GM21360 (cell line): ENCODE measurements at regions not wholly inside any gene's neighbourhood (a gene's known extent, or its start where the extent isn't known, plus 50 kb on each side); places are given as distances from the start of the nearest gene placed in this dataset.
"Not testable (repeated sequence)": the region's sequence is repeated elsewhere in the genome, so short reads cannot be mapped to it uniquely, and the experiment has no call there.

Source experiments
- ATAC-seq: cut with Tn5 transposase; IDR thresholded peaks from one replicate; pipeline ENCODE4 v1.9.1; 2021; ENCODE audit warnings: mild to moderate bottlenecking, moderate library complexity; ENCODE audit not compliant: unreplicated experiment

DNA sequence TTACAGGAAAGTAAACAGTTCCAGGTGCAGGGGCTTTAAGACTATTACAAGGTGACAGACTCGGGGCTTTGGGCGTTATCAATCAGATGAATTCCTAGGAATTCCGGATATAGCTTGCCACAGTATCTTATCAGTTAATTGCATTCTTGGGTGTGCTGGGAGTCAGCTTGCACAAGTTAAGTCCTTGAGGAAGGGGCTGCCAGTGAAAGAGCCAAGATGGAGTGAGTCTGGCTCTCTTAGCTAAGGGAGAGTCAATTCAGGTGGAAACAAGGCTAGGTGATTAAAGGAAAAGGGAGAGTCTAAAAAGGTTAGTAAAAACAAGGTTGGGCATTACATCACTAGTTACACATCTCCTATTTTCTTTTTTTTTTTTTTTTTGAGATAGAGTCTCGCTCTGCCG, 199.8 kb upstream of the PRSS16 start:
- ATAC-seq: not testable (repeated sequence)

DNA sequence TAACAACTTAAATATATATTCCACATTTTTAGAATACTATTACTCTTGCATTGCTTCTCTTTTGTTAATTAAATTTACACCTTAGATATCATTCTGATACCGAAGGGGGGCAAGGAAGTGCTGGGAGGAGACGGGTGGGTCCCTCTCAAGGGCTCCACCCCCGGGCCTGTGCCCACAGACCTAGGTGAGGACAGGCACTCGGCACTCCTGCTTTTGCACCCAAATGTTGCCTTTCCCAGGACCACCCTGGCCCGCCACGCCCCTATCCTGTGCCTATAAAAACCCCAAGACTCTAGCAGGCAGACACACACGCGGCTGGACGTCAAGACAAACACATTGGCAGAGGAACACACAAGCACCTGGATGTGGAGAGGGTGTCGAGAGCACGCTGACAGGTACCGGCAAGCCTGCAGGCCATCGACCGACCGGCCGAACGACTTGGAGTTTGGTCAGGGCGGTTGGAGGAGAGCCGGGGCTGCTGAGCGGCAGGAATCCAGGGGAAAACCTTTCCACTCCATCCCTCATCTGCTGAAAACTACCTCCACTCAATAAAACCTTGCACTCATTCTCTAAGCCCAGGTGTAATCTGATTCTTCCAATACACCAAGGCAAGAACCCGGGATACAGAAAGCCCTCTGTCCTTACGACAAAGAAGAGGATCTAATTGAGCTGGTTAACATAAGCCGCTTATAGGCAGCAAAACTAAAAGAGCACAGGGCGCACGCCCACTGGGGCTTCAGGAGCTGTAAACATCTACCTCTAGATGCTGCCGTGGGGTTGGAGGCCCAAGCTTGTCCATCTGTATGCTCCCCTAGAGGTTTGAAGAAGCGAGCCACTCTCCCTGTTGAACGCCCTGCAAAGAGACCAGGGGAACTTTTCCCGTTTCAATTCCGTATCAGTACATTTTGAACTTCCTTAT, 197.4 kb upstream of the PRSS16 start:
- ATAC-seq: no peak

DNA sequence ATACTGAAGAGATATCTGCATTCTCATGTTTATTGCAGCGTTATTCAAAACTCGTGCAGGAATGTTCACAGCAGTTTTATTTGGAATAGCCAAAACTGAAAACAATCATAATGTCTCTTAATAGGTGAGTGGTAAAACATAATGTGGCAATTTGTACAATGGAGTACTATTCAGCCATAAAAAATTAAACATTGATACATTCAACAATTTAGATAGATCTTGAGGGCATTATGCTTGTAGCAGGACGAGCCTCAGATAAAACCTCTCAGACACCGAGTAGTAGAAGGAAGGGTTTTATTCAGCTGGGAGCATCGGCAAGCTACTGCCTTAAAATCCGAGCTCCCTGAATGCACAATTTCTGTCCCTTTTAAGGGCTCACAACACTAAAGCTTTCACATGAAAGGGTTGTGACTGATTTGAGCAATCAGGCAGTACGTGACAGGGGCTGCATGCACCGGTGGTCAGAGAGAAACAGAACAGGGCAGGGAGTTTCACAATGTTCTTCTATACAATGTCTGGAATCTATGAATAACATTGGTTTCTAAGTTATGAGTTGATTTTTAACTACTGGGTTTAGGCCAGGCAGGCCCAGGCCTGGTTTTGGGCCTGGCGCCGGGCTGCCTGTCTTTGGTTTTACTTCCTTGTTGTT, 195.3 kb upstream of the PRSS16 start:
- not testable (repeated sequence) for ATAC-seq

DNA sequence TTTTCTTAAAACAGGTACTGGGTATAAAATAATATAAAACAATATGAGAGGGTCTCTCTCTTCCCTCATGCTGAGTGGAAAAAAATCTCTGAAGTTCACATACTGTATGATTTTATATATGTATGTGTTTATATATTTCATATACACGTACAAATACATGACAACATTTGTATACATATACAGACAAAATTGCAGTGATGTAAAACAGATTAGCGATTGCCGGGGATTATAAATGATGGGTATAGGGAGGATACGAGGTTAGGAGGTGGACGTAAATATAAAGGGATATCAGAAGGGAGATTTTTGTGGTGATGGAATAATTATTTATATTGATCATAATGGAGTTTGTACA, 194.8 kb upstream of the PRSS16 start:
- ATAC-seq: no peak

DNA sequence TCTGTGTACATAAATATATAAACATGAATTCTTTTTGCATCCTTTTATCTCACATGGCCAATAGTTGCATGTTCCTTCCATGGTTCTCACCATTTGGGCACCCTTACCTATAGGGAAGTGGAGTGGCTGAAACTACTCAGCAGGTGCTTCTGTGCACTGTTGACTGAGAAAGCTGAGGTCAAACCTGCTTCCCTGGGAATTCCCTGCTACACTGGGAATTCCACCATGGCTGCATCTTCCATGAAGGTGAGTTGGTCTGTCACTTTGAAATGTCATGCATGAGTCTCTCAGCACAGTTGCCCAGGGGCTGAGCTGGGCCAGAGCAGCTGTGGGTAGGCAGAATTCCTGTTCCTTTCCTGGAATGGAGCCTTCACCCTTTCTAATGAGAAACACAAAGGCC, 193.8 kb upstream of the PRSS16 start:
- no peak for ATAC-seq

DNA sequence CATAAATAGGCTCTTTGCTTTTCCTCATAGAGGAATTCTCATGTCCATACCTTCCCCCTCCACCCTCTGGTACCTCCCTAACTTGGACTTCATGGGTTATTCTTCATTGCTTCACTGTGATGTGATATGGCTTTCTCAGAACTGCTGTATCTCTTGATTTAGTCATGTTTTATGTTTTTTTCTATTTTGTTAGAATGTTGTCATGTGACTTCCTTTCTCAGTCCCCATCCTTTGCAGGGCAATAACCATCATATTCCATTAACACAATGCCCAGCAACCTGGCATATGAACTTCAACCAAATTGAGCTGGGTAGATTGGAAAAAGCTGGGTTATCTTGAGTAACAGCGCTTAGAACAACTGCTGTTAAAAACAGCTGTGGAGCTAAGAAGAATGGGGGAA, 190.9 kb upstream of the PRSS16 start:
- ATAC-seq: no peak

DNA sequence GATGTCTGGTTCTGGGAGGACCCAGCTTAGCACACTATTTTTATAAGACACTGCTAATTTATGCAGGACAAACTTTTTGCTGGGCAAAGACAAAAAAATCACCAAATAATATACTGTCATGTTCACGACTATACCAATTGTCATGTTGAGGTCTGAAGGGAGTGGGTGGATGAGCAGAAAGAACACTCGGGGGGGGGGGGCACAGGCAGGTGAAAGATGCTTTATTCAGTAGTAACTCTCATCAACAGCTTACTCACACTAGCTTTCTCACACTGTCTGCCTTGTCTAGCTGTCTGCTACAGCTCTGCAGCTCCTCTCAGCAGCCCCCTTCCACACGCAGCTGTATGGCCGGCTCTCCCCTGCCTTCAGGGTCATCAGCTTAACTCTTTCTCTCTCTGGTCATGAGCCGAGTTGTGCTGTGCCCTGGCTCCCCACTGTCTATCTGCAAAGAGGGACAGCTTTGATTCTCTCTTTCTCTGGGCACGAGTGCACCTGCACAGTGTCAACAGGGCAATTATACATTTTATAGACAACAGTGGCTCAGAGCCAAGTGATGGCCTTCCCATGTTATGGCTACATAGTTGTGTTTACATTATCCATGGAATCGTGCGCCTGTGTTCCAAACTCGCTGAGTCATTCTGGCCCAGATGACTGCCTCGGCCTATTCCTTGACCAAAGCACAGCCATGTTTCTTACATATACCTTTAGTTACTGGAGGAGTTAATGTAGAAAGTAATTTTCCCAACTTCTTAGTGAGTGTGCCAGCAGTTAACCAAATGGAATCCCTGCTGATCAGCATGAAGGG, 187.7 kb upstream of the PRSS16 start:
- ATAC-seq: no peak

DNA sequence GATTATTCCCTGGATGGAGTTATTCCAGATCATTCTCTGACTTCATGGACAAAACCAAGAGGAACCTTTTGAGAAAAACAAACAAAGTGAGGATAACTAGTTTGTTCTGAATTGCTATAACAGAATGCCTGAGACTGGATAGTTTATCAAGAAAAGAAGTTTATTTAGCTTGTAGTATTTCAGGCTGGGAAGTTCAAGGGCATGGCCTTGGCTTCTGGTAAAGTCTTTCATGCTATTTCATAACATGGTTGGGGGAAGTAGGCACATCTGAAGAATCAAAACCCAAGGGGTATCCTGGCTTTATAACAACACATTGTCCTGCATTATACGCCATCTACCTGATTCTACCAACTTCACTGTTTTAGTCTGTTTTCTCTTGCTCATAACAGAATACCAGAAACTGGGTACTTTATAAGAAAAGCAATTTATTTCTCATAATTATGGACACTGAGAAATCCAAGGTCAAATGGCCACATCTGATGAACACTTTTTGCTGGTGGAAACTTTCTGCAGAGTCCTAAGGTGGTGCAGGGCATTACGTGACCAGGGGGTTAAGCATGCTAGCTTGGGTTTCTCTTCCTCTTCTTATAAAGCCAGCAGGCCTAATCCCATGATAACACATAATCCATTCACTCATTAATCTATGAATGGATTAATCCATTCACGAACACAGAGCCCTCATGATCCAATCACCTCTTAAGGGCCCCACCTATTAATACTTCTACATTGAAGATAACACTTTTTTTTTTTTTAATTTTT, 186.1 kb upstream of the PRSS16 start:
- no peak for ATAC-seq

DNA sequence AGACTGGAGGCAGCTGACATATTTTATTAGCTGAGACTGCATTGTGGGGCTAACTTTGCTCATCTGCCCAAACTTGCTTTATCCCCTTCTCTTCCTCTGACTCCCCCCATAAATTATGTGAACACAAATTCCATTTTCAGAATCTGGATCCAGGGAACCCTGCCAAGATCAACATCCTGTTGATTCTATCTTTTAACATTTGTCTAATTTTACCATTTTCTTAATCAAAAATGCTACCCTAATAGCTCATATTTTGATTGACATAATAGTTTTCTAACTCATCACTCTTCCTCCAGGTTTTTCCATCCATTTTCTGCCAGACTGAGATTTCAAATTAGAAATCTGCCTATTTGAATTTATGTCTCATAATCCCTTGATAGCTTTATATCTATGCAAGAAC, 184.7 kb upstream of the PRSS16 start:
- ATAC-seq: no peak

DNA sequence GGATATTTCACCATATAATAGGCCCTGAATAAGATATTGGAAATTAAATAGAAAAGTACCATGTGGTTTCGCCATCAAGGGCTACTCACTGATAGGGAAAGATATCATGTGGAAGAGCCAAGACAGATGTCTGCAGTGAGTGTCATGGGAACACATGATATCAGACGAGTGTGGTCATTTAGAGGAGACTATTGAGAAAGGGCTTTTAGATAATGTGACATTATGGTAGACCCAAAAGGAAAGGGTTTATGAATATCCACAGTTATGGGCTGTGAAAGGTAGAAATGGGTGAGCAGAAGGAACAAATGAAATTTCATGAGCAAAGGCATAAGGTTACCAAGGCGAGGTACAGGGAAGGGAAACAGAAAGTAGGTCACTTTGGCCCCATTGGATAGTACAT, 182.3 kb upstream of the PRSS16 start:
- no peak for ATAC-seq

DNA sequence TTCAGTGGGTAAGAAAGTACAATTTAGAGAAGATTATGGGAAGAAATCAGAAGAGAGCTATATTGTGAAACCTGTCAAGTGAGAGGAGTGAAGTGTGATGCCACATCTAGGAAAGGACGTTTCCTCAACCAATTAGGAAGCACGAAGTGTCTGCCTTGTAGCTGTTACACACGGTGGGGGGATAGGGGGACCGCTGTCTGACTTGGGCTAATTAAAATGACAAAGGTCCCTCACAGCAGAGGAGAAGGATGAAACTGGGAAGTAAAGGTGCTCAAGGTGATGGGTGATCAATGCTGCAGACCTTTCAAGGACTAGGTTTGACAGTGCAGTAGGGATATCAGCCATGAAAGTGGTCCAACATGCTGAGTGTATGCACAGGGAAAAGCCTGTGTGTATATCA, 181.1 kb upstream of the PRSS16 start:
- ATAC-seq: no peak

DNA sequence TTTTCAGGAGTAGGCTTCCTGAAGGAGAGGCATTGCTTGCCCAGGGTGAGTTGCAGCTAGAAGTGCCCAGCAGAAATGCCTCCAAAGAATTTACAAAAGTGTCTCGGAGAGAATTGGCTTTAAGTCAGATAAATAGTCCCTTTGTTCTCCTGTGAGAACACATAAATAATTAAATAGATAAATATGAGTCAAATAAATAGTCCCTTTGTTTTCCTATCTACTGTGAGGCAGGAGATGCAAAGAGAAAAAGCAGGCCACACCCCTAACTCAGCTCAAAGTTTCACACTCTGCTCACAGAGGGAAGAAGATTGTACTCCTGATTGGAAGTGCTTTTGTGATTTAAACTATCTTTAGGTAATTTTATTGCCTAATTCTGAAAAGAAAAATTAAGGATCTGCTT, 180.7 kb upstream of the PRSS16 start:
- ATAC-seq: no peak

DNA sequence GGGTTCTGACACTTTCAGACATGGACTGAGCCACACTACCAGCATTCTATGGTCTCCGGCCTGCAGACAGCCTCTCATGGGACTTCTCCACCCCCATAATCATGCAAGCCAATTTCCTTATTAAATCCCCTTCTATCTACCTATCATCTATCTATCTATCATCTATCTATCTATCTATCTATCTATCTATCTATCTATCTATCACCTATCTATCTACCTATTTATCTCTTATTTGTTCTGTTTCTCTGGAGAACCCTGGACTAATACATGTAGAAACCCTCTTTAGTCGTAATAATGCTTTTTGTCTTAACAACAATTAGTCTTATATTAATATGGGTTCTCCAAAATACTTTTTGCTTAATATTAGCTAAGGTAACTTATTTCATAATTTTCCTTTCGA, 174.1 kb upstream of the PRSS16 start:
- ATAC-seq: no peak

DNA sequence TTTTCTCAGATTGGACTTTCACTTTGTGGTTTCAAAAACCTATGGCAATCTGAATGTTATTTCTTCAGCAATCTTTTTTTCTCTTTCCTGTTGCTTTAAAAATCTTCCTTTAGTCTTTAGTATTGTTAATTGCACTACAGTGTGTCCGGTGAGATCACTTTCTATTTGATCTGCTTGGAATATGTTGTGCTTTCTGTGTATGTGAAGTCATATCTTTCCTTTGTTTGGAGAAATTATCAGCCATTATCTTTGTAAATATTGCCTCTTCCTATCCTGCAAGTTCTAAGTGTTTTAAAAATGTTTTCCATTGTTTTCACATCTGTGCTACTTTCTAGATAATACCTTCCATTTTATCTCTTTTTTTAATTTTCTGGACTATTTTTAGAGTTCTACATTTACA, 171.4 kb upstream of the PRSS16 start:
- ATAC-seq: no peak

DNA sequence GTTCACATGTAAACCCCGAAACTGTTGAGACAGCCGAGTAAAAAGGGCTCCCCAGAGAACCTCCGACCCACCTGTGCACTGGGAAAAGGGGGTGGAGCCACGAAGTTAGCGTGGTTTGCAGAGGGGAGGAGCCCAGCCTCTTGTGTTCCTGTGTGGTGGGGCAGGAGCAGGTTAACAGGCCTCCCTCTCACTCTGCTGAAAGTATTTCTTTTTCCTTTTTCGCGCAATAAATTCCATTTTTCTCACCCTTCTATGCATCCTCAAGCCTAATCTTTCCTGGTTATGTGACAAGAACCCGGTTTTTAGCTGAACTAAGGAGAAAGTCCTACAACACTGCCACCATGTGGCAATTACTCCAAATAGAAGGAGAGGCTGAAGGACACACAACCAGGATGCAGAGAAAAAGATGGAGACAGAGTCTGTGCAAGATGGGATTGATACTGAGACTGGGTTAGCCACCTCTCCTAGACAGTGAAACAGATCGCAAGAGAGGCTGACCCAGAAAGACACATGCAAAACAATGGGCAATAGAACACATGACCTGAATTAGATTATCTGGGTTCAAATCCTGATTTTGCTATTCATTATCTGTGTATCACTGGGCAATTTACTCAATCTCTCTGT, 168.7 kb upstream of the PRSS16 start:
- ATAC-seq: no peak

DNA sequence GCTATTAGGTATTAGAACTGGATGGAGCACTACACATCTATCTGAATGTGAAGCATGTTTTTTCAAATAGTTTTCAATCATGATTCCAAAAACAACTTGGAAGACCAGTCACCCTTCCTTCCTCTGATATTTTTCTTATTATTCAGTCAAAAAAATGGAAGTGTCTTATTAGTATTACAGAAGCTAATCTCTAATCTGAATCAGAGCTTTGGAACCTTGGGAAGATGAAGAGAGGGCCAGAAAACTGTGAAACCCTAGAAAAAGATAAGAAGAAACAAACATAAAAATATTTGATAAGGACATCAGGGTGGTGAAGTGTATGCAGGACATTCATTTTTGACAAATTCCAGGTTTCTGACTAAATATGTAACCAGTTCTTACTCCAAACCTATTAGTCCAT, 166.3 kb upstream of the PRSS16 start:
- no peak for ATAC-seq

DNA sequence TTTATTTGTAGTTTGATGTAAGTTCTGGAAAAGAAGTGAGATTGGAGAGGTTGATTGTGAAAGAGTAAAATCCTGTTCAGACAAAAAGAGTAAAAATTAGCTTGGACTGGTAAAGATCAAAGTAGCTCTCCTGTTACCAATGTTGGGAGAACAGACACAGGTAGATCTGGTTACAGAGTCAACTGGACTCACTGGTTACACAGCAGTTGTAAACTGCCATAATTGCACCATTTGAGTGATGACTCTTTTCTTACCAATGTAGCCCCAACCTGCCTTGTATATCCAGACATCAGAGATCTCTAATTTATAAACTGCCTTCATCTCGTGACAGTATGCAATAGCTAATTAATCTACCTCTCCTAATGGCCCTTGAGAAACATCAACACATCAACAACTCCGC, 165.6 kb upstream of the PRSS16 start:
- no peak for ATAC-seq

DNA sequence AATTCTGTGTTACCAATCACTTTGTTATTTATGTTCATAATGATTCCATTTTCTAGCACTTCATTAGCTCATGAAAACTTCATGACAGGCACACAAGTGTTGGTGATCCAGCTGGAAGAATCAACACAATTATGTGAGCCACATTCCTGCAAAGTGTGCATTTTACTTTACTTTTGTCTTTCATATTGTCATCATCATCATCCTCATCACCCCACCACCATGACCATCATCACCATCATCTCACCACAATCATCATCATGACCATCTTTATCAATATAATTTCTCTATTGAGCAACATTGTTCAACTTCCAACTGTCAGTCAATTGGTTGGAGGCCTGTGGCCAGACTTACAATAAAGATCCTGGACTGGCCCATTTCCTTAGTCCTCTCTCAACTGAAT, 159.4 kb upstream of the PRSS16 start:
- no peak for ATAC-seq

DNA sequence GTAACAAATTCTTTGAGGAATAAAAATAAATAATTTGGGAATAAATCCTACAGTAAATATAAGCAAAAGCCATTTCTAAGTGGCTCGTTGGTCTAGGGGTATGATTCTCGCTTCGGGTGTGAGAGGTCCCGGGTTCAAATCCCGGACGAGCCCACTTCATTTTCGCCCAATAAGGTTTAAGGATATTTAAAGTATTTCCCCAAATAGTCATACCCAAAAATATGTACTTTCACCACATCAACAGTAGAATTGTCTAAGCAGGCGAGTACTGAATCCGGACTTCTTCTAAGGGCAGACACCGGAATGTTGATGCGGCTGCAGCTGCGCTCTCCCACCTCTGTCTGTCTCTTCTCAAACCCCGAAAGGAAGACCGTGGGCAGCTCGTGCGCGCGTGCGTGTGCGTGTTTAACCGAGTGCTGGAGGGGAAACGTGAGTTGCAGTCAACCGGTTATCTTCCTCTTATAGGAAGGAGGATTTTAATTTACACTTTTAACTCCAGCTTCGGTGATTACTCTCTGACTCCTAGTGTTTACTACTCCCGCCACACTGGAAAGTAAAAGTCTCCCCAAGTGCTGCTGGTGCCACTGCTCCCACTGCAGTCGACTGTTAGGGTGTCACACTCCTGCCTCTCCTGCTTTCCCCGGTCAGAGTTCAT, 155.7 kb upstream of the PRSS16 start:
- no peak for ATAC-seq

DNA sequence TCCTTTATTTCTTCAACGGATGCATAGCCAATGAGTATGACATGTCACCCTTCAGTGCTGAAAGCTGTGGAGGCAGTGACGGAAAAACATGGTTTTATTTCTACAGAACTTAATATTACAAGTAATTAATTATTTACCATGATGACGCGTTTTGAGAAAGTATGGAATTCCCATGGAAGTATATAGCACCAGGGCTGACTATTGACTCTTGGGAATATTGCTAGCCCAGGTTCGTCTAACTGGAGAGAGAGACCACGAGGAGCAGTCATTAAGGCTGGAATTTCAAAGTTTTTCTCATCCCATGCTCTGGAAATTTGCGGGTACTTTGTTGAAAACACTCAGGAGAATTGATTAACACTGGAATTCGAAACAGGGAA, 155.2 kb upstream of the PRSS16 start:
- ATAC-seq: no peak
